HUDEP-2 (cell line): ENCODE measurements at regions not wholly inside any gene's neighbourhood (a gene's known extent, or its start where the extent isn't known, plus 50 kb on each side); places are given as distances from the start of the nearest gene placed in this dataset.
"Not testable (repeated sequence)": the region's sequence is repeated elsewhere in the genome, so short reads cannot be mapped to it uniquely, and the experiment has no call there.

Experiments
- DNase-seq, 76 experiments: peaks; one replicate each; lab custom pipeline; 2025; ENCODE audit not compliant: unreplicated experiment in 76 of 76; lab: John Stamatoyannopoulos, UW

DNA sequence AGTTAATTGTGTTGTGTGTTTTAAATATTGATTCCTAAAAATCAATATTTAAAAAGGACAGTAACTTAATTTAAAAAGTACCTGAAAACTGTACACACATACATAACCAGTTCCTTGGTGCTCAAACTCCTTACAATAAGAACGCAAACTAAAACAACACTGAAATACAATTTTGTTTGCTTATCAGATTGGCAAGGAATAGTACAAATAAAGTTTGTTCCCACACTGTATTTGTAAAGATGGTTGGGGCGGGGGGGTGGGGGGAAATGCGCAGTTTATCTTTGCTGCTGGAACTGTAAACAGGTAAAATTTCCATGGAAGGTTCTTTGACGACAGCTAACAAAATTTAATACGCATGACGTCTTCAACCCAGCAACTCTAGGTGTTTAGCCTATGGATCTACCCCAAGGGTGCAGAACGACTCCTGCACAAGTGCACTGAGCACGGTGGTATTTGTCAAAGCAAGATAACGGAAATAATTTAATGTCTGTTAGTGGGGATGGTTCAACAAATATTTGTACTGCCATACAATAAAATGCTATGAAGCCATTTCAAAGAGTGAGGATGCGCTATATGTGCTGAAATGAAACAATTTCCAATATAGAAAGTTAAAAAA lies 96.5 kb downstream of the ING1 start:
- DNase-seq = no peak

GRCh38 chr13:110811008-110811720 lies 97.7 kb downstream of the ING1 start:
- DNase-seq = no peak

DNA sequence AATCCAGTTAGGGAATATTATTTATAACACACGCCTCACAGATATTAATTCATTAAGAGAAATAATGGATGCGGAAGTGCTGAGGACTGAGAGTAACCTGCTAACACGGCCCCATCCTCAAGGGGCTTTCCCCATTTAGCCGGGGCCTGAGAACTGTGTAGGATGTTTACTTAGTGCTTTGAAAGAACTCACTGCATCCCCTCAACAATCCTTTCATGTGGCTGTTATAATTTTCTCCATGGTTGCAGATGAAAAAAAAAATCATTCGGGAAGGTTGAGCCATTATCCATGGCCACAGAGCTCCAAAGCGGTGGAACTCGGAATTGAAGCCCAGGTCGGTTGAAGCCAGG lies 98.2 kb downstream of the ING1 start:
- no peak for DNase-seq

GRCh38 chr13:110812121-110812868 lies 98.8 kb downstream of the ING1 start:
- no peak for DNase-seq

GRCh38 chr13:110812869-110813645 lies 99.6 kb downstream of the ING1 start:
- DNase-seq = no peak

DNA sequence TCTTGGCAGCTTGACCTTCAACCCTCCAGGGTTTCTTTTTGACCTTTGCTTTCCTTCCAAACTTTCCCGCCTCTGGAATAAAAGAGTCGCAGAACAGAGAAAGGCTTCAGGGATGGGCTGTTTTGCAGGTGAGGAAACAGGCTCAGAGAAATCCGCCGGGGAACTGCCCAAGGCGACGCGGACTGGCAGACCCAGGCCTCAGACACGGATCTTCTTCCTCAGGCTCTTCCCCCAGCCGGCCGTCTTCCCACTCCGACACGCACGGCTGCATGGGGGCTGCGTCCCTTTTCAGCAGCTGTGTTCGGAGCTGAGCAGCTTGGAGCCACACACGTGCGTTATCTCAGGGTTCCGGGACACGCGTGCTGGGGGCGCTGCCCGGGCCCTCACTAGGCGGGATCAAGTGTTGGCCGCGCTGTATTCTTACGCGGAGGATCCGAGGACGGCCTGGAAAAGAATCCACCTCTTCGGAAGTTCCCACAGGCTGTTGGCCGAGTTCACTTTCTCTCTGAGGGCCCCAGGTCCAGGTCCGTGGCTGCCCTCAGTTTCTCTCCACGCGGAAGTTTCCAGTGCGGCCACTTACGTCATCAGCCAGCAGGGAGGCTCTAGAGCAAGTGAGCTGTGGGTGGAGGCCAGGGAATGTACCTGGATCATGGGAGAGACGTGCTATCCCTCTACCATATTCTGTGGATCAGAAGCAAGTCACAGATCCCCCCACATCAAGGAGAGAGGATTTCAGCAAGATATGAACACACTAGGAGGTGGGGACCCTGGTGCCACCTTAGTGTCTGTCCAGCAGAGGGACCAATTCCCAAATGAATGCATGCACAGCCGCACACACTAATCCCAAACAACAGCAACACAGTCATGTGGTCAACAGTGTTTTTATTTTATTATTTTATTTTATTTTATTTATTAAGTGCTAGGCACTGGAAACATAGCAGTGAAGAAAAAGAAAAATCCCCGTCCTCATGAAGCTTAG lies 100.4 kb downstream of the ING1 start:
- DNase-seq = peak in 1 of 76 experiments; percentile 6

- no peak for DNase-seq
These were observed 99.2 kb downstream of the ANKRD10 start for GRCh38 chr13:110815471-110816204.

GRCh38 chr13:110816500-110816899 lies 98.4 kb downstream of the ANKRD10 start:
- DNase-seq = no peak

DNA sequence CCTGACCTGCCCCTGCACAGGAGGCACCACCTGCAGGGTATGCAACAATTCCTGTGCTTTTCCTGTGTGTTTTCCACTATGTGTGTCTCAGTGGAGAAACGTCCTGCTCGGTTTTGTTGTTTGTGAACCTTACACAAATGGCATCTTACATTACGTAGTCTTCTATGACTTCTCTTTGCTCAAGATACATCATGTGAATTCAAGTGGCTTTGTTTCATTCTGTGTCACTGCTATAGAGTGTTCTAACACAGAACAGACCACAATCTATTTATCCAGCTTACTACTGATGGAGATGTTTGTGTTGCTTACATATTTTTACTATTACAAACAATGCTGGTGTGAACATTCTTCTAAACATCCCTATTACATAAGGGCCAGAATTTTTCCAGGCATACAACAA lies 97.7 kb downstream of the ANKRD10 start:
- no peak for DNase-seq

GRCh38 chr13:110818747-110819146 lies 96.1 kb downstream of the ANKRD10 start:
- DNase-seq = no peak

GRCh38 chr13:110819203-110820014 lies 95.5 kb downstream of the ANKRD10 start:
- peak in 68 of 76 experiments; percentile 3 to 71 (median 48) for DNase-seq

DNA sequence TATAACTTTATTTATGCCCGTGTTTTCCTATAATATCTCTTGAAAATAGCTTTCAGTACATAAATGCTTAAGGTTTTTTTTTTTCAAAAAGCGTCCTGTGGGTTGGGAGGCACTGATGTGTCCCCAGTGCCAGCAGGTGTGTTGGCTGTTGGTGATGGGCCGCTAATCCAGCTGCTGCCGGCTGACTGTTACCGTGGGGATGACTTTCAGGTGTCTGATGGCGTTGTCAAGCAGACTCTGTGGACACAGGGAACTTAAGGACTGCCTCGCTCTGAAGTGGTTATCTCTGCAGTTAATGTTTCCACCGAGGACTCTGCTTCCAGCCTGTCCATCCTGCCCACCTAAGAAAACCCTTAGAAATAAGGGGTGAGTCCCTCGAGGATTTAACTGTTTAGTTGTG lies 94.5 kb downstream of the ANKRD10 start:
- no peak for DNase-seq

GRCh38 chr13:110821837-110822668 lies 92.8 kb downstream of the ANKRD10 start:
- DNase-seq = not testable (repeated sequence)

DNA sequence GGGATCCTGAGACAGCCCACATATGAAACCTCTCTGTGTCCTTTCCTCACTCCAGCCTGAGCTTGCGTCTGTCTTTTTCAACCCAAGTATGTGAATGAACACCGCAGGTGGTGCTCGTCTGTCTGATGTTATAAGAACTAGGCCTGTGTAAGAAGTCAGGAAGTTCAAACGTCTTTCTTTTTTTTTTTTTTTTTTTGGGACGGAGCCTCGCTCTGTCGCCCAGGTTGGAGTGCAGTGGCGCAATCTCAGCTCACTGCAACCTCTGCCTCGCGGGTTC lies 92.3 kb downstream of the ANKRD10 start:
- no peak for DNase-seq

GRCh38 chr13:110824702-110825300 lies 90.1 kb downstream of the ANKRD10 start:
- DNase-seq = no peak

DNA sequence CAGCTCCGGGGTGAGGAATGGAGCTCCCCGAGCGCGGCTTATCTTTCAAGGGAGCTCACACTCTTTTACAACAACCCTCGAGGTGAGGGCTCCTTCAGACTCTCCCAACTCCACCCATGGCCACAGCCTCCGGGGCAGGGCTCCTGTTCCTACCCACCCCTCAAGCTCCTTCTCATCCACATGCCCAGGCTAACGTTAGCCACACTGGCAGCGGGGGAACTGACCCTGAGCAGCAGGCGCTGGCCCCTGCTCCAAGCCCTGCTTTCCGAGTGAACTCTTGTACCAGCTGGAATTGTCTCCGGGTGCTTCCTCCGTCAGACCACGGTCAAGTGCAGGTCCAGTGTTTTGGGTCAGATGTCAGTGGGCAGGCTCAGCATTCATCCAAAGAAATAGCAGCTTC lies 89.4 kb downstream of the ANKRD10 start:
- no peak for DNase-seq

DNA sequence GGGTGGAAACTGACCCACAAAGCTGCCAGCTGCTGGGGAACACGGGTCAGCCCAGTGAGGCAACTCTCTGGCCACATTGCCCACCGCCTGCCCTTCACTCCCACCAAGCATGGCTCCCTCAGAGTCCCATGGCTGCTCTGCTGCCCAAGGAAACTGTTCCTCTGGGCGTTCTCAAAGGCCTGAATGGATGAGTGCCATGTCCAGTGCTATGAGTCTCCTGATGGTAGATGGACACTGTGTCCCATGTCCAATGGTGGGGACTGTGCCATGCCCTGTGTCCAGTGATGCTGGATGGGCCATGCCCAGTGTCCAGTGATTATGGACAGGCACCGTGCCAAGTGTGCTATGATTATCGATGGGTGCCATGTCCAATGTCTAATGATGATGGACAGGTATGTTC lies 88.8 kb downstream of the ANKRD10 start:
- DNase-seq = no peak
